PC-3 (cell line): ENCODE measurements at regions not wholly inside any gene's neighbourhood (a gene's known extent, or its start where the extent isn't known, plus 50 kb on each side); places are given as distances from the start of the nearest gene placed in this dataset.

Source experiments
- CTCF ChIP-seq: fragments of 300-600 bp; sonication (generic); conservative IDR thresholded peaks from 2 replicates; pipeline ENCODE4 v1.5.1; 2017; ENCODE audit warnings: antibody characterized with exemption, low read depth, mild to moderate bottlenecking, low read length
- EZH2phosphoT487 ChIP-seq: fragments of 300-600 bp; sonication (generic); IDR thresholded peaks from 2 replicates; pipeline ENCODE4 v1.6.1; 2018; ENCODE audit warnings: mild to moderate bottlenecking, antibody characterized with exemption, low read length, borderline replicate concordance

- TF ChIP-seq CTCF (no peak), EZH2phosphoT487 (no peak)
Observed at GRCh38 chr9:78985084-78985738, 586.6 kb upstream of the TLE4 start.
